ENCODE measurements at regions not wholly inside any gene's neighbourhood (a gene's known extent, or its start where the extent isn't known, plus 50 kb on each side); places are given as distances from the start of the nearest gene placed in this dataset.

GRCh38 chr12:94898388-94898787, 105.1 kb downstream of the NDUFA12 start:
- TF ChIP-seq EZH2 (IDR thresholded peaks at IDR 0.05; ENCODE audit: borderline replicate concordance, low read depth, low read length, poor library complexity, severe bottlenecking) (no peak), CTCF (conservative IDR thresholded peaks at IDR 0.05; ENCODE audit: low read depth, low read length) (peak; percentile 35; the same call in 1 of the 2 replicates)
- H3K27ac ChIP-seq (ENCODE audit: low read depth, low read length, poor library complexity, severe bottlenecking), result no peak overlapping the region
- ChIA-PET POLR2A (ENCODE audit: low non-redundant PET) (no interaction called here), CTCF (no interaction called here)
- no TSS peak for BruUV-seq (replicated peaks)
- no peaks in the 10 kb centered on the region for H3K36me3 ChIP-seq (ENCODE audit: insufficient read depth, low read length, poor library complexity, severe bottlenecking)
- DNase-seq (ENCODE audit: low spot score), result no peak
- H3K4me1 ChIP-seq (ENCODE audit: insufficient read depth, low read length, poor library complexity, severe bottlenecking), result no peaks in the 10 kb centered on the region
- H3K4me3 ChIP-seq (ENCODE audit: low read depth, low read length, poor library complexity, severe bottlenecking), result no peak overlapping the region
- intact Hi-C loops (cut with micrococcal nuclease; ENCODE audit: unreplicated experiment), result no loop called here
- no peaks in the 10 kb centered on the region for H3K27me3 ChIP-seq (replicated peaks; ENCODE audit: insufficient read depth, low read depth, low read length, poor library complexity)
- H3K9me3 ChIP-seq (ENCODE audit: low read depth, low read length, poor library complexity, severe bottlenecking), result no peaks in the 10 kb centered on the region

GRCh38 chr12:94892544-94893267, 110.8 kb downstream of the NDUFA12 start:
- Histone ChIP-seq H3K27ac (ENCODE audit: low read depth, low read length, poor library complexity, severe bottlenecking) (no peak overlapping the region), H3K9me3 (ENCODE audit: low read depth, low read length, poor library complexity, severe bottlenecking) (no peaks in the 10 kb centered on the region), H3K4me1 (ENCODE audit: insufficient read depth, low read length, poor library complexity, severe bottlenecking) (no peaks in the 10 kb centered on the region), H3K27me3 (replicated peaks; ENCODE audit: insufficient read depth, low read depth, low read length, poor library complexity) (no peaks in the 10 kb centered on the region), H3K4me3 (ENCODE audit: low read depth, low read length, poor library complexity, severe bottlenecking) (no peak overlapping the region), H3K36me3 (ENCODE audit: insufficient read depth, low read length, poor library complexity, severe bottlenecking) (no peaks in the 10 kb centered on the region)
- no TSS peak for BruUV-seq (replicated peaks)
- ChIA-PET POLR2A (ENCODE audit: low non-redundant PET) (no interaction called here), CTCF (no interaction called here)
- no peak for DNase-seq (ENCODE audit: low spot score)
- intact Hi-C loops (cut with micrococcal nuclease; ENCODE audit: unreplicated experiment), result no loop called here
- TF ChIP-seq CTCF (conservative IDR thresholded peaks at IDR 0.05; ENCODE audit: low read depth, low read length) (no peak), EZH2 (IDR thresholded peaks at IDR 0.05; ENCODE audit: borderline replicate concordance, low read depth, low read length, poor library complexity, severe bottlenecking) (no peak)

GRCh38 chr12:94889445-94890210, 113.9 kb downstream of the NDUFA12 start:
- no peak for TF ChIP-seq EZH2 (IDR thresholded peaks at IDR 0.05; ENCODE audit: borderline replicate concordance, low read depth, low read length, poor library complexity, severe bottlenecking)
- no peak for TF ChIP-seq CTCF (conservative IDR thresholded peaks at IDR 0.05; ENCODE audit: low read depth, low read length)
- no peak overlapping the region for H3K4me3 ChIP-seq (ENCODE audit: low read depth, low read length, poor library complexity, severe bottlenecking)
- no peaks in the 10 kb centered on the region for H3K9me3 ChIP-seq (ENCODE audit: low read depth, low read length, poor library complexity, severe bottlenecking)
- ChIA-PET CTCF (interaction anchor here (0.5 kb wide), 1 partner anchor 71 kb away, joined by 6 read pairs; no protein-coding TSS in a partner anchor), POLR2A (ENCODE audit: low non-redundant PET) (no interaction called here)
- H3K4me1 ChIP-seq (ENCODE audit: insufficient read depth, low read length, poor library complexity, severe bottlenecking), result no peaks in the 10 kb centered on the region
- BruUV-seq (replicated peaks), result no TSS peak
- H3K27ac ChIP-seq (ENCODE audit: low read depth, low read length, poor library complexity, severe bottlenecking), result no peak overlapping the region
- H3K36me3 ChIP-seq (ENCODE audit: insufficient read depth, low read length, poor library complexity, severe bottlenecking), result no peaks in the 10 kb centered on the region
- no peak for DNase-seq (ENCODE audit: low spot score)
- intact Hi-C loops (cut with micrococcal nuclease; ENCODE audit: unreplicated experiment), result no loop called here
- H3K27me3 ChIP-seq (replicated peaks; ENCODE audit: insufficient read depth, low read depth, low read length, poor library complexity), result peaks cover 17% of the 10 kb centered on the region

Data from A673 (cell line).